ENCODE measurements at regions not wholly inside any gene's neighbourhood (a gene's known extent, or its start where the extent isn't known, plus 50 kb on each side); places are given as distances from the start of the nearest gene placed in this dataset.
"Not testable (repeated sequence)": the region's sequence is repeated elsewhere in the genome, so short reads cannot be mapped to it uniquely, and the experiment has no call there.

DNA sequence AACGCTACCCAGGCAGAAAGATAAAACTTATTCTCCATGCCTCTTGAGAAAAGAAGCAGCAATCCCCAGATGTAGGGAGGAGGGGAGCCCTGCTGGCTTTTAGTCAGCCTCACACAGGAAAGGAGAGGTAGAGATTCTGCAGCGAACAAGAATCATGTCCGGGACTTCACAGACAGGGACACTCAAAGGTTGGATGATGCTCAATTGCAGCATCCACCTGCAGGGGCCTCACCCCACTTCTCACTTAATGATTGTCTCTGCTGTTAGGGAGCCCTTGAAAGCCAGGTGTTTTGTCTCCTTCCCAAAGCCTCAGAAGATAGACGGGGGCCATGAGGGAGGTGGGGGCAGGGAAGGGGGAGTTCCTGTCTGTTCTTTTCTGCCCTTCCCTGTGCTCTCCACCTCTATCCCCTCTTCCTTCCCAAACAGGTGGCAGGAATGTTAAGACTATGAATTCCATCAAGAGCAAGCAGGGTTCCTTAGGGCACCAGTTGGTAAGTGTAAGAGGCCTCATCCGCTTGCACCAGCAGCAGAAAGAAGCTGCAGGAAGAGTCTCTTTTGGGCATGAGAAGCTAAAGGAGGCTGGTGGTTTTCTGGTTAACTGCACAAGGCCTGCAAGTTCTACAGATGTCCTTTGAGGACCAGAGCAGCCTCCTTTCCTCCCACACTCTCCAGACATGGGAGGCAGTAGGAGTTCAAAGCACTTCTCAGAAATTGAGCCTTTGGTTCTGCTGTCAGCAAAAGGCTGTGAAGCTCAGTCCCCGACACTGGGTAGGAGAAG lies 154.7 kb upstream of the TNP1 start:
- no peak for DNase-seq

DNA sequence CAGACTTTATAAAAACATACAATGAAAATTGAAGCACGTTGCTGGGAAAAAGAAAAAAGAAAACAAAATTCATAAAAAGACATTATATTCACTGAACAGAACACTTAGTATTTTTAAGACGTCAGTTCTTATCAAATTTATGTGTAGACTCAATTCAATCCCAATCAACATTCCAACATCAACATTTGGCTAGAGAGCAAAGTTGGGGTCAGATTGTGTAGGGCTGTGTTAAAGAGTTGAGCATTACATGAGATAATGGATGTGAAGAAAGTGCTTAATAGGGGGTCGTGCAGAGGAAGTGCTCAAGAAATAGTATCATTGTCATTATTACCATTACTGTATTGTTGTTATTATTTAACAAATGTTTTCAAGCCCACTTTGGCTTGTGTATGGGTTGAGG lies 154.1 kb upstream of the TNP1 start:
- no peak for DNase-seq

DNA sequence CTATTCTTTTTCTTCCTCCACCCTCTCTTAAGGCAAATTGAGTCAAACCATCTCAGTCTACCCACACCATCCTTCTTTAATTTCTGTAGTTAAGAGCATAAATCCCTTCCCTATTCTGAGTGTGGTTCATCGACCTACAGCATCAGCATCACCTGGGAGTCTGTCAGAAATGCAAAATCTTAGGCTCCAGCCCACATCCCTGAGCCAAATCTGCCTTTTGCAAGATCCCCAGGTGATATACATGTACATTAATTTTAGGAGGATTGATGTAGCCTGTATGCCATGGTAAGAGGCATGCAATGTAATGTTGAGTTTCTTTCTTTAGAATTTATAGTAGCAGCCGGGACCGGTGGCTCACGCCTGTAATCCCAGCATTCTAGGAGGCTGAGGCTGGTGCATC lies 151.7 kb upstream of the TNP1 start:
- peak in 1 of 58 donors; percentile 2 for DNase-seq

DNA sequence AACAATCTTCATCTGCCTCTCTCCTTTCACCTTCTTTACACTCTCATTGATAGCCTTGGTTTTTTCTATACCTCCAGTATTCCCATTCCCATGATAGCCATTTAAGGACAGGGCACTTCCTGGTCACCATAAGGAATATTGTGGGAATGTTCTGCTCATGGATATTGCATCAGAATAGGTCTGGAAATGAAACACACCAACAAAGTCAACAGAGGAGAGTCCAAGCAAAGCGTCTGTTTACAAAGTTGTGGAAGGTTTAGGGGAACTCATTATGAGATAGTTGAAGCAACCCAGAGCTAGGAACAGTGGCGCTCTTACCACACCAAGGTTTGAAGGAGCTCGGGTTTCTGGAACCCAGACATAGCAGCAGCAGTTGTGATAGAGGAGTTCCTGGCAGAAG lies 150.3 kb upstream of the TNP1 start:
- no peak for DNase-seq

DNA sequence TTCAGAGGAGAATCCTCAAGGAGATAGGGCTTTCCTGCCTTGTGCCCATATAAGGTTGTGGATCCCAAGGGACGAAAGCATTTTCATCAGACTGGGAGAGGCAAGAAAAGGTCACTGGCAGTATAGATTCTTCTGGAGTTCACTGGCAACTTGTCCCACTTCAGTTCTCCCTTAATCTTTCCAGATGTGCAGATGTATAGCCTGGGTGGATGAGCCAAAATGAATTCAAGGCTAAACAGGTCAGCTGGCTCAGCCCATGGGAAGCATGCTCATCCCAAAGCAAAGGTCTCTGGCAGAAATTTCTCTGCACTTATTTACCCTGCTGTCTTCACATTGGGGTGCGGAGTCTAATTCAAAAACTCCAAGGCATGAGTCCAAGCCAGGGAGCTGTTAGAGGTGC lies 148.9 kb upstream of the TNP1 start:
- DNase-seq: no peak

DNA sequence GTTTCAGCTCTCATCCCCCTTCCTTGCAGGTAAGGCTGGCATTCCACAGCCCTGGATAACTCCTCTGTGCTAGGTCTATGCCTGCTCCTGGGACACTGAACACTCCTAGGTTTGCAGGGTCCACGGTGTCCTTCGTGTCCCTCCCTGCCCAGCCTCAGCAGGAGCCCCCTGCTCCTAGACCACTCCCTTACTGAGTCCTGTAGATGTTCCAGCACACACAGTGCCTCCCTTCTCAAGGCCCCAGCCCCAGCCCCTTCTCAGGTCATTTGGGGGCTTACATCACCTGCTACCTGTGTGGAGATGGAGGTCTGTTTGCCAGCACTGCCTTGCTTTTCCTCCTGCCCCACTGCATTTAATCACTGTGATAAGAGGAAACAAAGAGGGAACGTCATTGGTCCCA lies 146.4 kb upstream of the TNP1 start:
- DNase-seq: no peak

DNA sequence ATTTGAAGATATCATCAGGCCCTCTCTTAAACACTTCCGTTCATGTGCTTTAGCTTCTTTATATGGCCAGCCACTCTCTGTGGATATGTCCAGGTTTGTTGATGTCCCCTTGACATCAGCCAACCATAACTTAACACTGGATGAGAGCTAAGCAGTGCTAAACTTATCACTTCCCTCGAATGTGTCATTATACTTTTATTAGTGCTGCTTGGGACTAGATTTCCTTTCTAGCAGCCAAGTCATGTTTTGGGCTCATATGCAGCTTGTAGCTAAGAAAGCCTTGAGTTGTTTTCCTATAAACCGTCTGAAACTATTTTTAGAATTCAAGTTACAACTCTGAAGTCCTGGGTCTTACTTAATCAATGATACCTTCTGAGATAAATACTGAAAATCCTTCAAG lies 144.8 kb upstream of the TNP1 start:
- no peak for DNase-seq

DNA sequence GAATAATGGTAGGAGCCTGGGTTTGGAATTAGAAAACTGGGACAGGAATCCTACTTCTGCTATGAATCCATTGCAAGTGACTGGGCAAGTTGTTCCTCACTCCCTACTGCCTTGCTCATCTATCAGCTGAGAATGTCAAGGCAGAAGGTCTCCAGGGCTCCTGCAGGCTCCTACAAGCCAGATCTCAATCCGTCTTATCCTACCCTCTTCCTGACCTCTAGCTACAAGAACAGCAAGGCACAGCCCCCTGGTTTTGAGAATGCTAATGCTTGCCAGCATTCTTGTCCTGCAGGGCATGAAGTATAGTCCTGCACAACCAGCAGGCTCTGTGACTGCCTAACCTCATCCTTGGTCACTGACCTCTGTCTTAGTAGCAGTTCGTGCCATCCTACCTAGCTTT lies 141.9 kb upstream of the TNP1 start:
- no peak for DNase-seq

DNA sequence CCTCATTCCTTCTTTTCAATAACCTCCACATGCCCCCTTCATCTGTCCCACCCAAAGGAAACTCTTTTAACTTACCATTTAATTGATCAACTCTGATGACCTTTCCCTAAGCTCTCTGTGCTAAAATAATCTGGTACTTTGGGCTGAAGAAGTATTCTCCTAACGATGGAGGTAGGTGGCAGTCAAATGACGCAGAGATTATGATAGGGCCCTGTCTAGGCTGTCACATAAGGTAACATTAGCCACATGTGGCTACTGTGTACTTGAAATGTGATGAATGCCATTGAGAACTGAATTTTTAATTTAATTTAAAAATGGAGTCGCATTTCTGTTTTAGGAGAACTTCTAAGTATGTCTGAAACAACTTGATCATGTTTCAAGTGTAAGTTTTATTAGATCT lies 140.5 kb upstream of the TNP1 start:
- no peak for DNase-seq

DNA sequence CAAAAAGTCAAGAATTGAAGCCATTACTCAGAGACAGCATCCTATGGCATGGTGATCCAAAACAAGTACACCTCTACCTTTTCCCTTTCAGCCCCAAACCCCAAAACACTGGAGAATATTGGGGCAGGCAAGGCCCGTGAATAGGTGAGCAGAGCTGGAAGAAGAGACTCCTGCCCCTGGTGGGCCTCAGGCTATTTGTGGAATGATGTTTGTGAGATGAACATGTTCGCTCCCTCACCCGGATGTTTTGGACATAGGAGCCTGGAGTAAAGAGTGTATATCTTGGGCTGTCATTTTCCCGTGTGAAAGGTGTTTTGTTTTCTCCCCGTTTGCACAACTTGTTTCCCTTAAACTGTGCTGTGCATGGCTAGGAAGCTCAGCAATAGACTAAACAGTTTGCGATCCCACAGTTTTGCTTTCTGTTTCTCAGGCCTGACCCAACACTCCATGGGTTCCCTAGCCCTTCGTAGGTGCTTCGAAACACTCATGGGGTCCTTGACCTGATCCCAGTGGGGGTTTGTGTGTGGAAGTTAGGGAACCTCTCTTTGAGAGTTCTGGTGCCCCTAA lies 136.5 kb upstream of the TNP1 start:
- no peak for DNase-seq

DNA sequence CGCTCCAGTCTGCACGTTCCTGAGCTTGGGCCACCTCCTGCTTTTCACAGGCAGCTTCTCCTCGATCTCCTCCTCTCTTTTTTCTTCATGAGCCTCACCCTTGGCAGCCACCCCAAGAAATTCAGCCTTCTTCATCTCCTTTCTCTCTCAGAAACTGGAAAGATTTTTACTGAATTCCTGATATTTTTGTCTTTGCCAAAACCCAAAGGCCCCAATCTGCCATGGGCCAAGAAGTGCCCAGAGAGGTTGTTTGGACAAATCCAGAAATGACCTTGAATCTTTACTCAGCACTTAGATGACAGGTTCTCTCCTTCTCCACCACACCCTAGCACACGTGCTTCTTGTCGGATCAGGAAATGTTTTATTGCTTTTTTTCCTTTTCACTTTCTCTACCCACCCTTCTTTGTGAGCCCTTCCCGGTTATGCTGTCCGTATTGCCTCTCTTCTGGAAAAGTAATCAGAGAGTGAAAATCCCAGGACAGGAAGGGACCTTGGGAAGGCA lies 134.5 kb upstream of the TNP1 start:
- no peak for DNase-seq

DNA sequence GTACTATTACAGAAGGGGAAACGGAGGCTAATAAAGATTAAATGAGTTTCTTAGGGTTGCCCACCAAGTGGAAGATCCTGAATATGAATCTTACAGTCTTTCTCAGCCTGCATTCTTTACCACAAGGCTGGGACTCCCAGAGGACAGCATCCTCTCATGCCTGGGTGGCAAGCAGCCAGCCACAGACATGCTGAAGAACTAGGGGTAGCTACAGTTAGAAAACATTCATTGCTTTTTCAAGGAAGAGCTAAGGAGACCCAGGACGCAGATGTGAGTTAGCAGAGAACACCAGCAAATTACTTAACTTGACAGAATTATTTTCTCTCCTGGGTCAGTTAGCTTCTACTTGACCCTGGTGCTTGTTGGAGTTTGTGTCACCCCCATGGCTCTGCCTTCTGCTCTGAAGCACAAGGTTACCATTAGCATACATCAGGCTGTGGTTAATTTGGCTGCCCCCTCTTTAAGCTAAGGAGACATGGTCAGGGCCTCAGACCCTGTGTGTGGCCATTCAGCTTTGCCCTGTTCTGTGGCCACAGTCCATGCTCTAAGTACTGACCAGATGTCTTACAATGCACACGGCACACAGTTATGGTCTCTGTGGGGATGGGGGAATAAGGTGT lies 132.3 kb upstream of the TNP1 start:
- no peak for DNase-seq

DNA sequence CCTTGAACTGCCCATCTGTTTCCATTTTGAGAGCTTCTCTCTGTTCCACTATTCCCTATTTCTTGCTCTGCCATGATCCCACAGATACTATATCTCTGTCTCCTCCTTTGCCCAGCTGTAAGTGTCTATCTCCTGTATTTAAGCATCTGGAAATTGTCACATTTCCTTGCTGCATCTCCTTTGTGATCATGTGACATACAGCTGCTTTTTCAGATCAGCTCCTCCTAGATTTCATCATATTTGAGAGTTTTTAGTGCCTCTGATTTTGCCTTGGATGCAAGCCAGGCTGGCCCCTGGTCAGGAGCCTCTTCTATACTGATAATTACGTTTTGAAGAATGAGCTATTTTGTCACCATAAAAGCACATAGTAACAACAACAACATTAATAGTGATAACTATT lies 131.7 kb upstream of the TNP1 start:
- no peak for DNase-seq

DNA sequence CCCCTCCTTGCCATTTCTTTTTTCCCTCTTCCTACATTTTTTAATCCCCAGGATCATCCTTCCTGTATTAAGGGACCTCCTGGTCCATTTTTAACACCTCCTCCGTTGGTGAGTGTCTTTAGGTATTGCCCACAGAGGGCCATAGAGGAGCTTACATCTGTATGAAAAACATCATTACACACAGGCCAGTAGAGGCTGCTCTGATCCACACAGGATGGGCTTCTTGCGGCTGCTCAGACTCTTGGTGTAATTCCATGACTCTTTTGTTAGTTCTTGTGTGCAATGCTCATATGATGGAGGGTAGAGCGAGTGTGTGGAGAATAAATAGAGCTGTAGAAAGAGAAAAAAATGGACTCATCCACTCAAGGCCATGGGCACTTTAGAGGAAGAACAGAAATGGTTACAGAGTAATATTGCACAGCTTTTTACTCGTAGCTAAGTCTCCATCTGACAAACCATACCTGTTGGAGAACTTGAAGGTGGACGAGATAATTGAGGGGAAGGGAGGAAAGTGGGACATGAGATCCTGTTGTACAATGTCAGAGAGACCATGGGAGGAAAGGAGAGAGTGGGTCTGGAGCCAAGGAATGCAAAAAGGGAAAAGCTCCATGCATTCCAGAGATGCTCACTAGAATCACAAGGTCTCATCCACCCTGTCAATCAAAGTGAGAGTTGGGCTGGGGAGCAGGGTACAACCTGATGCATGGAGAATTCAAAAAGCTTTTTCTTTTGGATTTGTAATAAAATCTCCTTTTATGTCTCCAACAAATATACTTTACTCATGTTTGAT lies 129.7 kb upstream of the TNP1 start:
- no peak for DNase-seq

DNA sequence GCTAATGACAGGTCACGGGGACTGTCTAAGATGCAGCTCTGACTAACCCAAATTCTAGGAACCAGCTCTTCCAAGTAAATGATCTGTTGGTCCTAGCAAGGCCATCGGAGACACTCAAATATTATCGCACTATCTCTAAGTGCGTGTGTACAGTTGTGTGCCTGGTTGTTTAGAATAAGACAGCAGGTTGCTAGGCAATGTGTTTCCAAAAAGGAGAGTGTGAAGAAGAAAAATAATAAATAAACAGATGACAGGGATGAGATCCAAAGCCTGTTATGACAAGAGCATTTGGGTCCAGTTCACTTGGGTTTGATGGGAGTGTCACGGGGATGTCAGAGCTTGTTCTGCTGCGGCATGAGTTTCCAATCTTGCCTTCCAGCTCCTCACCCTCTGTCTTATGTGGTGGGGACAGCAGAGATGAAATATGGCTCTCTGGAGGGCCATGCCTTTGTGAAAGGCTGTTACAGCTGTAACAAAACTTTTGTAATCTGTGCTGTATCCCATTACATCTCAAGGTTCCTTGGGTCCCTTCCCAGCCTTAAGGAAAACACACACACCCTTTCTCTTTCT lies 127.5 kb upstream of the TNP1 start:
- DNase-seq: no peak

DNA sequence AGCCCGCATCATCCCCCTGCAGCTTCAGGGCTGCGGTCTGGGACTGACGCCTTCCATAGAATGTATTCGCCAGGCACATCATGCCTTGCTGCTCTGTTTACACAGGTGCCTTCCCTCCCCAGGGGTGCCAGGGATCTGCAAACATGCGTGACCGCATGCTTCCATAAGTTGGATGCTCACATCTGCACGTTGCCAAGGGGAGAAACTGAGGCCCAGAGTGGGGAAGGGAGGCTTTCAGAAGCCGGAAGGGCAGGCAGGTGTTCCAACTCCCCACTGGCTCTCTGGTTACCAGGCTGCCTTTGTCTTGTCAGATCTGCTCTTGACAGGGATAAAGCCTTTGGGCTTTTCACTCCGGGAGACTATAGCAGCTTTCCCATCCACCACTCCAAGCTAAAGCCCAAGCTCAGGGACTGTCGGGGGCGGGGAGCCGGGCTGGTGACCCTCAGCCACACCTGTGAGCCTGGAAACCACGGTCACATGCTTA lies 125.8 kb upstream of the TNP1 start:
- no peak for DNase-seq

DNA sequence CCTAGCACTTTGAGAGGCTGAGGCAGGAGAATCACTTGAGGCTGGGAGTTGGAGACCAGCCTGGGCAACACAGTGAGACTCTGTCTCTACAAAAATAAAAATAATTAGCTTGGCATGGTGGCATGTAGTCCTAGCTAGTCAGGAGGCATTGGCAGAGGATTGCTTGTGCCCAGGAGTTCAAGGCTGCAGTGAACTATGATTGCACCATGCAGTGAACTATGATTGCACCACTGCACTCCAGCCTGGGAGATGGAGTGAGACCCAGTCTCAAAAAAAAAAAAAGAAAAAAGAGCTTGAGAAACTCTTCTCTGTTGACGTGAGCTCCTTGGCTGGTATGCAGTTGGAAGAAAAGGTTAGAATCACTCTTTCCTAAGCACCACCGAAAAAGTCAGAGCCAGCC lies 125.1 kb upstream of the TNP1 start:
- DNase-seq: no peak

DNA sequence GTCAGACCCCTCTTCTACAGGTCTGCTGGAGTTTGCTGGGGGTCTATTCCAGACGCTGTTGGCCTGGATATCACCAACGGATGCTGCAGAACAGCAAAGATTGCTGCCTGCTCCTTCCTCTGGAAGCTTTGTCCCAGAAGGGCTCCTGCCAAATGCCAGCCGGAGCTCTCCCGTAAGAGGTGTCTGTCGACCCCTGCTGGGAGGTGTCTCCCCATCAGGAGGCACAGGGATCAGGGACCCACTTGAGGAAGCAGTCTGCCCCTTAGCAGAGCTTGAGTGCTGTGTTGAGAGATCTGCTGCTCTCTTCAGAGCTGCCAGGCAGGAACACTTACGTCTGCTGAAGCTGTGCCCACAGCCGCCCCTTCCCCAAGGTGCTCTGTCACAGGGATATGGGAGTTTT lies 122.1 kb upstream of the TNP1 start:
- DNase-seq: not testable (repeated sequence)

DNA sequence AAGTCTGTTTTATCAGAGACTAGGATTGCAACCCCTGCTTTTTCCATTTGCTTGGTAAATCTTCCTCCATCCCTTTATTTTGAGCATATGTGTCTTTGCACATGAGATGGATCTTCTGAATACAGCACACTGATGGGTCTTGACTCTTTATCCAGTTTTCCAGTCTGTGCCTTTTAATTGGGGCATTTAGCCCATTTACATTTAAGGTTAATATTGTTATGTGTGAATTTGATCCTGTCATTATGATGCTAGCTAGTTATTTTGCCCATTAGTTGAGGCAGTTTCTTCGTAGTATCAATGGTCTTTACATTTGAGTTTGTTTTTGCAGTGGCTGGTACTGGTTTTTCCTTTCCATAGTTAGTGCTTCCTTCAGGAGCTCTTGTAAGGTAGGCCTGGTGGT lies 120.6 kb upstream of the TNP1 start:
- DNase-seq: not testable (repeated sequence)

DNA sequence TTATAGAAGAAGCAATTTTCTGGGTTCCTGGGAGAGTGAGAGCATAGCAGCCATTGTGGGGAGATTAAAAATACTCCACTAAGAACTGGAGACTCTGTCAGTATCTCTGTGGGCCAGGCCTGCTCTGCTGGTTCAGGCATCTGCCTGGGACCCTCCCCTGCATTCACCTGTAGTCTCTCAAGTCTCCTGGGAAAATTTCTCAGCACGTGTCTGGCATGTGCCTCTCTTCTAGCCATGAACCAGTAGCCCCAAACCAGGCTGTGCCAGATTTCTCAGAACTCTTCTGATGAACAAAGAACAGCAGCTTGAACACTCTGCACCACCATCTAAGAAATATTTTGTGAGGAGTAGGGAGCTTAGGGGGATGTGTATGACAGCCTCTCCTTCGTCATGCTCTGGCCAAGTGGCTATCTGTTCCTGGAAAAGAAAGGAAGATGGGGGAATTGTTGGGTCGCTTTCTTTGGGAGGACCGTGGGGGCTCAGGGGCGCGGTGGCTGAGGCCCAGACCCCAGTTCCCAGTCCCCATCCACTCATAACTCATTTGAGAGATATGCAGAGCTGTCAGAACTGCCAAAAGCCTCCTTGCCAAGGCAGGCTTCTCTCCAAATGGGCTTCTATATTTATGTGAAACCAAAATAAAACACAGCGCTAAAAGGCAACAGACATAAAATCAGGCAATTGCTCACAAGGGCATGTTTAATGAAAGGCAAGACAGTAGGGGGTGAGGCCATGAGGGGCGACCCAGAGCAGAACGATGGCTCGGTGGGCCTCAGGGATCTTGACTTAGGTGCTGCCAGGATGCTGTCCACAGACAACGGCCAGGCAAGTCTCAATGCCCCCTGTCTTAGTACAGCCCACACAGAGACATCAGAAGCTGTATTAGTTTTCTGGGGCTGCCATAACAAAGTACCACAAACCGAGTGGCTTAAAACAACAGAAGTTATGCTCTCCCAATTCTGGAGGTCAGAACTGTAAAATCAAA lies 114.7 kb upstream of the TNP1 start:
- peak in 13 of 58 donors; percentile 4 to 46 (median 14) for DNase-seq
